Body of pancreas (tissue), 4 donors: ENCODE measurements at regions not wholly inside any gene's neighbourhood (a gene's known extent, or its start where the extent isn't known, plus 50 kb on each side); places are given as distances from the start of the nearest gene placed in this dataset.

Source experiments
- CTCF ChIP-seq, 7 experiments: fragments of 450-650 bp in 4 of 7; fragments of 200-600 bp in 3 of 7; sonication (generic) in 3 of 7; IDR thresholded peaks; one replicate each; pipeline ENCODE4 v1.5.1; 2016 to 2019; ENCODE audit warnings: antibody characterized with exemption in 7 of 7
- POLR2A ChIP-seq, 3 donors: fragments of 450-650 bp; IDR thresholded peaks; one replicate each; pipeline ENCODE4 v1.6.1; 2016; ENCODE audit warnings: antibody characterized with exemption in 3 of 3, mild to moderate bottlenecking in 2 of 3

GRCh38 chr11:95566211-95566610 is 223.4 kb downstream of the FAM76B start:
- no peak for TF ChIP-seq CTCF (IDR thresholded peaks at IDR 0.05)
- no peak for TF ChIP-seq POLR2A (IDR thresholded peaks at IDR 0.05)
